ENCODE measurements at regions not wholly inside any gene's neighbourhood (a gene's known extent, or its start where the extent isn't known, plus 50 kb on each side); places are given as distances from the start of the nearest gene placed in this dataset.

- Histone ChIP-seq H2BK5ac (ENCODE audit: low read depth, low read length, poor library complexity, severe bottlenecking) (no peak overlapping the region), H3K4ac (ENCODE audit: low read depth, low read length) (no peak overlapping the region), H2AFZ (replicated peaks; ENCODE audit: low read length, poor library complexity) (no peak overlapping the region), H3K4me3 (ENCODE audit: insufficient read depth, low read depth, low read length) (no peak overlapping the region), H3K4me1 (ENCODE audit: control insufficient read depth, insufficient read depth, low read length) (no peaks in the 10 kb centered on the region), H3K36me3 (ENCODE audit: control insufficient read depth, insufficient read depth, low read length) (no peaks in the 10 kb centered on the region), H3K9me3 (ENCODE audit: control insufficient read depth, insufficient read depth, low read length) (no peaks in the 10 kb centered on the region), H3K14ac (replicated peaks; ENCODE audit: low read depth, low read length) (no peak overlapping the region), H3K27me3 (ENCODE audit: control insufficient read depth, insufficient read depth, low read length) (no peaks in the 10 kb centered on the region; the same call in 1 of the 2 replicates), H3K9me1 (ENCODE audit: insufficient read depth, low read length) (no peaks in the 10 kb centered on the region), H2AK9ac (replicated peaks; ENCODE audit: low read depth, low read length, poor library complexity) (no peak overlapping the region), H3K79me1 (ENCODE audit: low read depth in 1 of 2, low read length in 2 of 2) (no peaks in the 10 kb centered on the region), H2BK120ac (ENCODE audit: low read depth, low read length) (no peak overlapping the region), H3K9ac (ENCODE audit: low read depth, low read length) (no peak overlapping the region), H2BK15ac (ENCODE audit: low read depth, low read length) (no peak overlapping the region), H4K20me1 (ENCODE audit: insufficient read depth, low read length) (no peaks in the 10 kb centered on the region), H2BK20ac (ENCODE audit: low read depth, low read length) (no peak overlapping the region), H2AK5ac (ENCODE audit: low read depth, low read length) (no peak overlapping the region), H3K56ac (ENCODE audit: extremely low read depth, insufficient read depth, low read length) (no peak overlapping the region), H3K4me2 (ENCODE audit: low read depth, low read length) (no peak overlapping the region), H3K23ac (ENCODE audit: low read depth, low read length) (no peak overlapping the region), H4K8ac (ENCODE audit: low read depth in 2 of 2, low read length in 2 of 2) (no peak overlapping the region), H4K5ac (ENCODE audit: low read depth, low read length) (no peak overlapping the region), H4K91ac (ENCODE audit: insufficient read depth, low read depth, low read length) (no peak overlapping the region), H3K27ac (ENCODE audit: insufficient read depth, low read length) (no peak overlapping the region), H3K18ac (ENCODE audit: low read depth, low read length) (no peak overlapping the region)
- intact Hi-C loops (cut with micrococcal nuclease) = no loop called here
- in situ Hi-C loops (cut with MboI; ENCODE audit: low sequenced_read_pairs) = no loop called here
- DNase-seq (no peak), ATAC-seq (ENCODE audit: low read depth) (no peak)
- ChIA-PET CTCF (no interaction called here), POLR2A (ENCODE audit: unreplicated experiment) (interaction anchor here (0.6 kb wide), 1 partner anchor 154 kb away, joined by 3 read pairs; no protein-coding TSS in a partner anchor)
- no peak for TF ChIP-seq POLR2A (IDR thresholded peaks at IDR 0.05; ENCODE audit: low read depth, low read length)
- dilution Hi-C loops (cut with HindIII; ENCODE audit: low sequenced_read_pairs, unreplicated experiment) = no loop called here
- BruUV-seq (replicated peaks) = no TSS peak
- WGBS, 2 experiments (ENCODE audit: extremely low coverage in 2 of 2, insufficient read length in 1 of 2) = 60% methylated on average over 1 of the region's 5 CpGs; no CpG with 5 or more reads in 1 of the 2 experiments
These were observed 282.1 kb downstream of the RPS6KC1 start for GRCh38 chr1:213333121-213333520.

Data from IMR-90 (cell line).